Neural cell (in vitro differentiated cells): ENCODE measurements at regions not wholly inside any gene's neighbourhood (a gene's known extent, or its start where the extent isn't known, plus 50 kb on each side); places are given as distances from the start of the nearest gene placed in this dataset.

Experiments used
- H2AFZ ChIP-seq: fragments of 200-600, 300-800 bp; sonication (generic), shearing (Covaris generic); 2 replicates; pipeline ENCODE4 v1.6.0; 2014; ENCODE audit warnings: low read depth, mild to moderate bottlenecking, antibody characterized with exemption, low read length, moderate library complexity
- H3F3A ChIP-seq: fragments of 200-600 bp; shearing (Covaris generic); 2 replicates; pipeline ENCODE4 v1.6.1; 2016; ENCODE audit warnings: mild to moderate bottlenecking, moderate library complexity, mixed read lengths, antibody characterized with exemption, low read length; ENCODE audit not compliant: insufficient read depth, poor library complexity, severe bottlenecking
- H3K27ac ChIP-seq: fragments of 200-600, 300-800 bp; sonication (generic), shearing (Covaris generic); 2 replicates; pipeline ENCODE4 v1.5.1; 2014; ENCODE audit warnings: mild to moderate bottlenecking, low read length, moderate library complexity
- H3K27me3 ChIP-seq: fragments of 300-800, 200-600 bp; sonication (generic), shearing (Covaris generic); 2 replicates; pipeline ENCODE4 v1.6.0; 2014; ENCODE audit warnings: mild to moderate bottlenecking, low read depth, low read length, moderate library complexity; ENCODE audit not compliant: insufficient read depth
- H3K36me3 ChIP-seq: fragments of 300-800, 200-600 bp; sonication (generic), shearing (Covaris generic); 2 replicates; pipeline ENCODE4 v1.5.1; 2014; ENCODE audit warnings: mild to moderate bottlenecking, antibody characterized with exemption, low read length, moderate library complexity; ENCODE audit not compliant: insufficient read depth
- H3K4me2 ChIP-seq: fragments of 300-800, 200-600 bp; sonication (generic), shearing (Covaris generic); 2 replicates; pipeline ENCODE4 v1.6.0; 2014; ENCODE audit warnings: mild to moderate bottlenecking, low read length
- H3K4me3 ChIP-seq: fragments of 300-800, 200-600 bp; sonication (generic), shearing (Covaris generic); 2 replicates; pipeline ENCODE4 v1.5.1; 2014; ENCODE audit warnings: mild to moderate bottlenecking, low read length, moderate library complexity
- H3K79me2 ChIP-seq: fragments of 200-600 bp; shearing (Covaris generic); replicated peaks from 2 replicates; pipeline ENCODE4 v1.6.0; 2014; ENCODE audit warnings: mild to moderate bottlenecking, low read length, moderate library complexity; ENCODE audit not compliant: insufficient read depth
- H3K9ac ChIP-seq: fragments of 300-800, 200-600 bp; sonication (generic), shearing (Covaris generic); 2 replicates; pipeline ENCODE4 v1.6.1; 2016; ENCODE audit warnings: mild to moderate bottlenecking, low read length, mixed read lengths
- H3K9me2 ChIP-seq: fragments of 200-600 bp; shearing (Covaris generic); 2 replicates; pipeline ENCODE4 v1.6.1; 2016; ENCODE audit warnings: mild to moderate bottlenecking, low read length, mixed read lengths; ENCODE audit not compliant: insufficient read depth
- H3K9me3 ChIP-seq: fragments of 200-600, 300-800 bp; sonication (generic), shearing (Covaris generic); 2 replicates; pipeline ENCODE4 v1.6.1; 2016; ENCODE audit warnings: mild to moderate bottlenecking, mixed run types, low read length, moderate library complexity, mixed read lengths
- H4K20me1 ChIP-seq: fragments of 200-600 bp; shearing (Covaris generic); 2 replicates; pipeline ENCODE4 v1.6.1; 2016; ENCODE audit warnings: mild to moderate bottlenecking, mixed run types; ENCODE audit not compliant: insufficient read depth
- EP300 ChIP-seq: fragments of 450-650 bp; conservative IDR thresholded peaks from 2 replicates; pipeline ENCODE4 v1.6.1; 2014; ENCODE audit warnings: antibody characterized with exemption, mild to moderate bottlenecking, moderate library complexity; ENCODE audit not compliant: poor library complexity, severe bottlenecking
- EZH2 ChIP-seq: fragments of 200-600, 300-800 bp; shearing (Covaris generic), sonication (generic); IDR thresholded peaks from 2 replicates; pipeline ENCODE4 v1.6.1; 2014; ENCODE audit warnings: antibody characterized with exemption, low read length, borderline replicate concordance, mild to moderate bottlenecking; ENCODE audit not compliant: insufficient read depth, poor library complexity, severe bottlenecking
- MXI1 ChIP-seq: fragments of 450-650 bp; conservative IDR thresholded peaks from 2 replicates; pipeline ENCODE4 v1.6.1; 2014; ENCODE audit warnings: antibody characterized with exemption, mild to moderate bottlenecking; ENCODE audit not compliant: poor library complexity, severe bottlenecking
- POLR2AphosphoS5 ChIP-seq: IDR thresholded peaks from 2 replicates; pipeline ENCODE4 v1.6.1; 2012
- RAD21 ChIP-seq: fragments of 450-650 bp; conservative IDR thresholded peaks from 2 replicates; pipeline ENCODE4 v1.6.1; 2014; ENCODE audit warnings: antibody characterized with exemption, mild to moderate bottlenecking, moderate library complexity
- SMC3 ChIP-seq: fragments of 450-650 bp; conservative IDR thresholded peaks from 2 replicates; pipeline ENCODE4 v1.6.1; 2014; ENCODE audit warnings: antibody characterized with exemption, mild to moderate bottlenecking, moderate library complexity; ENCODE audit not compliant: poor library complexity
- TAF1 ChIP-seq: IDR thresholded peaks from 2 replicates; pipeline ENCODE4 v1.6.1; 2012; ENCODE audit warnings: low read depth
- TF ChIP-seq, protein P1 (sequence below): fragments of 450-650 bp; IDR thresholded peaks from 2 replicates; pipeline ENCODE4 v1.5.1; 2014; ENCODE audit warnings: antibody characterized with exemption, mild to moderate bottlenecking, moderate library complexity; ENCODE audit not compliant: poor library complexity, severe bottlenecking
- TF ChIP-seq, protein P2 (sequence below): IDR thresholded peaks from 2 replicates; pipeline ENCODE4 v1.6.1; 2012; ENCODE audit warnings: borderline replicate concordance

GRCh38 chr4:14545163-14545562, 457.1 kb upstream of the CPEB2 start:
- Histone ChIP-seq H3K27ac (no peak overlapping the region), H3K79me2 (no peaks in the 10 kb centered on the region), H3K4me2 (no peak overlapping the region), H3K9me3 (no peaks in the 10 kb centered on the region), H2AFZ (no peak overlapping the region), H3K27me3 (no peaks in the 10 kb centered on the region), H3K9me2 (no peaks in the 10 kb centered on the region), H4K20me1 (no peaks in the 10 kb centered on the region), H3K36me3 (no peaks in the 10 kb centered on the region), H3K4me3 (no peak overlapping the region), H3F3A (no peaks in the 10 kb centered on the region), H3K9ac (no peak overlapping the region)
- TF ChIP-seq, protein P1, sequence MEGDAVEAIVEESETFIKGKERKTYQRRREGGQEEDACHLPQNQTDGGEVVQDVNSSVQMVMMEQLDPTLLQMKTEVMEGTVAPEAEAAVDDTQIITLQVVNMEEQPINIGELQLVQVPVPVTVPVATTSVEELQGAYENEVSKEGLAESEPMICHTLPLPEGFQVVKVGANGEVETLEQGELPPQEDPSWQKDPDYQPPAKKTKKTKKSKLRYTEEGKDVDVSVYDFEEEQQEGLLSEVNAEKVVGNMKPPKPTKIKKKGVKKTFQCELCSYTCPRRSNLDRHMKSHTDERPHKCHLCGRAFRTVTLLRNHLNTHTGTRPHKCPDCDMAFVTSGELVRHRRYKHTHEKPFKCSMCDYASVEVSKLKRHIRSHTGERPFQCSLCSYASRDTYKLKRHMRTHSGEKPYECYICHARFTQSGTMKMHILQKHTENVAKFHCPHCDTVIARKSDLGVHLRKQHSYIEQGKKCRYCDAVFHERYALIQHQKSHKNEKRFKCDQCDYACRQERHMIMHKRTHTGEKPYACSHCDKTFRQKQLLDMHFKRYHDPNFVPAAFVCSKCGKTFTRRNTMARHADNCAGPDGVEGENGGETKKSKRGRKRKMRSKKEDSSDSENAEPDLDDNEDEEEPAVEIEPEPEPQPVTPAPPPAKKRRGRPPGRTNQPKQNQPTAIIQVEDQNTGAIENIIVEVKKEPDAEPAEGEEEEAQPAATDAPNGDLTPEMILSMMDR: no peak
- TF ChIP-seq, protein P2, sequence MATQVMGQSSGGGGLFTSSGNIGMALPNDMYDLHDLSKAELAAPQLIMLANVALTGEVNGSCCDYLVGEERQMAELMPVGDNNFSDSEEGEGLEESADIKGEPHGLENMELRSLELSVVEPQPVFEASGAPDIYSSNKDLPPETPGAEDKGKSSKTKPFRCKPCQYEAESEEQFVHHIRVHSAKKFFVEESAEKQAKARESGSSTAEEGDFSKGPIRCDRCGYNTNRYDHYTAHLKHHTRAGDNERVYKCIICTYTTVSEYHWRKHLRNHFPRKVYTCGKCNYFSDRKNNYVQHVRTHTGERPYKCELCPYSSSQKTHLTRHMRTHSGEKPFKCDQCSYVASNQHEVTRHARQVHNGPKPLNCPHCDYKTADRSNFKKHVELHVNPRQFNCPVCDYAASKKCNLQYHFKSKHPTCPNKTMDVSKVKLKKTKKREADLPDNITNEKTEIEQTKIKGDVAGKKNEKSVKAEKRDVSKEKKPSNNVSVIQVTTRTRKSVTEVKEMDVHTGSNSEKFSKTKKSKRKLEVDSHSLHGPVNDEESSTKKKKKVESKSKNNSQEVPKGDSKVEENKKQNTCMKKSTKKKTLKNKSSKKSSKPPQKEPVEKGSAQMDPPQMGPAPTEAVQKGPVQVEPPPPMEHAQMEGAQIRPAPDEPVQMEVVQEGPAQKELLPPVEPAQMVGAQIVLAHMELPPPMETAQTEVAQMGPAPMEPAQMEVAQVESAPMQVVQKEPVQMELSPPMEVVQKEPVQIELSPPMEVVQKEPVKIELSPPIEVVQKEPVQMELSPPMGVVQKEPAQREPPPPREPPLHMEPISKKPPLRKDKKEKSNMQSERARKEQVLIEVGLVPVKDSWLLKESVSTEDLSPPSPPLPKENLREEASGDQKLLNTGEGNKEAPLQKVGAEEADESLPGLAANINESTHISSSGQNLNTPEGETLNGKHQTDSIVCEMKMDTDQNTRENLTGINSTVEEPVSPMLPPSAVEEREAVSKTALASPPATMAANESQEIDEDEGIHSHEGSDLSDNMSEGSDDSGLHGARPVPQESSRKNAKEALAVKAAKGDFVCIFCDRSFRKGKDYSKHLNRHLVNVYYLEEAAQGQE: no peak
- TF ChIP-seq MXI1 (no peak), SMC3 (no peak), EP300 (no peak), POLR2AphosphoS5 (no peak), RAD21 (no peak), TAF1 (no peak), EZH2 (no peak)

DNA sequence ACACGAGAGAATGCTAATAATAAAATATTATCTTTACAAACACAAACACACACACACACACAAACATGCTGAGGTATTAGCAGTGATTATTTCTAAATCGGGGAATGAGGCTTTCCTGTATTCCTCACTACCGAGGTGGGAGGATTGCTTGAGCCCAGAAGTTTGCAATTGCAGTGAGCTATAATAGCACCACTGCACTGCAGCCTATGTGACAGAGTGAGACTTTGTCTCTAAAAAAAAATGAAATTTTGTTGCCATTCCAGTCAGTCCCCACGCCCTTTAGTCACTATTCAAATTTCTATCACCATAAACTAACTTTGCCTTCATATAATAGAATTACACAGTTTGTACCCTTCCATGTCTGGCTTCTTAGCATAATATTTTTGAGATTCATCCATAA, 456.5 kb upstream of the CPEB2 start:
- no peak overlapping the region for H3K9ac ChIP-seq
- H3K27me3 ChIP-seq: no peaks in the 10 kb centered on the region
- no peaks in the 10 kb centered on the region for H3K79me2 ChIP-seq
- TF ChIP-seq, protein P1: no peak
- TF ChIP-seq, protein P2: no peak
- TF ChIP-seq EP300 (no peak), SMC3 (no peak), TAF1 (no peak), POLR2AphosphoS5 (no peak), MXI1 (no peak), EZH2 (no peak), RAD21 (no peak)
- no peaks in the 10 kb centered on the region for H3K9me2 ChIP-seq
- H3K9me3 ChIP-seq: no peaks in the 10 kb centered on the region
- no peaks in the 10 kb centered on the region for H3K36me3 ChIP-seq
- H3F3A ChIP-seq: no peaks in the 10 kb centered on the region
- no peaks in the 10 kb centered on the region for H4K20me1 ChIP-seq
- H2AFZ ChIP-seq: no peak overlapping the region
- no peak overlapping the region for H3K4me3 ChIP-seq
- H3K27ac ChIP-seq: no peak overlapping the region
- H3K4me2 ChIP-seq: no peak overlapping the region
